Loucy (cell line): ENCODE measurements at regions not wholly inside any gene's neighbourhood (a gene's known extent, or its start where the extent isn't known, plus 50 kb on each side); places are given as distances from the start of the nearest gene placed in this dataset.

Experiments used
- H2AFZ ChIP-seq: fragments of 200-600 bp; sonication (generic); 2 replicates; pipeline ENCODE4 v1.6.0; 2016; ENCODE audit warnings: antibody characterized with exemption, mild to moderate bottlenecking, low read length, moderate library complexity
- H3F3A ChIP-seq: fragments of 200-600 bp; 2 replicates; pipeline ENCODE4 v1.6.0; 2016; ENCODE audit warnings: antibody characterized with exemption, low read depth, mild to moderate bottlenecking
- H3K27me3 ChIP-seq: fragments of 200-600 bp; sonication (generic); 2 replicates; pipeline ENCODE4 v1.6.1; 2014; ENCODE audit warnings: low read length, mild to moderate bottlenecking; ENCODE audit not compliant: insufficient read depth, poor library complexity, severe bottlenecking
- H3K36me3 ChIP-seq: fragments of 200-600 bp; sonication (generic); 2 replicates; pipeline ENCODE4 v1.6.1; 2016; ENCODE audit warnings: low read length; ENCODE audit not compliant: insufficient read depth
- H3K4me1 ChIP-seq: fragments of 200-600 bp; sonication (generic); 2 replicates; pipeline ENCODE4 v1.5.1; 2014; ENCODE audit warnings: low read length, mild to moderate bottlenecking; ENCODE audit not compliant: insufficient read depth, poor library complexity, severe bottlenecking
- H3K4me2 ChIP-seq: fragments of 200-600 bp; sonication (generic); 2 replicates; pipeline ENCODE4 v1.6.0; 2014; ENCODE audit warnings: antibody characterized with exemption, low read length, low read depth, mild to moderate bottlenecking; ENCODE audit not compliant: poor library complexity, severe bottlenecking
- H3K4me3 ChIP-seq: fragments of 200-600 bp; sonication (generic); 2 replicates; pipeline ENCODE4 v1.5.1; 2014; ENCODE audit warnings: low read length, mild to moderate bottlenecking, mixed read lengths; ENCODE audit not compliant: poor library complexity, severe bottlenecking
- H3K79me2 ChIP-seq: fragments of 200-600 bp; sonication (generic); 2 replicates; pipeline ENCODE4 v1.6.1; 2014; ENCODE audit warnings: low read length; ENCODE audit not compliant: insufficient read depth
- H3K9ac ChIP-seq: fragments of 200-600 bp; sonication (generic); 2 replicates; pipeline ENCODE4 v1.6.0; 2014; ENCODE audit warnings: mild to moderate bottlenecking, low read depth, low read length, moderate library complexity; ENCODE audit not compliant: poor library complexity, severe bottlenecking
- H3K9me2 ChIP-seq: fragments of 200-600 bp; sonication (generic); replicated peaks from 2 replicates; pipeline ENCODE4 v1.6.1; 2016; ENCODE audit warnings: low read depth, low read length, mixed read lengths
- H3K9me3 ChIP-seq: fragments of 200-600 bp; sonication (generic); 2 replicates; pipeline ENCODE4 v1.6.1; 2014; ENCODE audit warnings: mild to moderate bottlenecking, antibody characterized with exemption, low read length, low read depth; ENCODE audit not compliant: insufficient read depth
- H4K20me1 ChIP-seq: fragments of 200-600 bp; sonication (generic); 2 replicates; pipeline ENCODE4 v1.6.0; 2014; ENCODE audit warnings: antibody characterized with exemption, low read length, mild to moderate bottlenecking; ENCODE audit not compliant: insufficient read depth, poor library complexity, severe bottlenecking
- CTCF ChIP-seq: fragments of 200-600 bp; sonication (generic); conservative IDR thresholded peaks from 2 replicates; pipeline ENCODE4 v1.5.1; 2014; ENCODE audit warnings: mild to moderate bottlenecking, antibody characterized with exemption, low read length
- EZH2phosphoT487 ChIP-seq: fragments of 200-600 bp; IDR thresholded peaks from 2 replicates; pipeline ENCODE4 v1.6.1; 2018; ENCODE audit warnings: antibody characterized with exemption, mild to moderate bottlenecking, moderate library complexity, borderline replicate concordance

GRCh38 chr5:99865159-99865558, 670.0 kb upstream of the FAM174A start:
- no peak overlapping the region for H2AFZ ChIP-seq
- H4K20me1 ChIP-seq: no peaks in the 10 kb centered on the region
- H3K9ac ChIP-seq: no peak overlapping the region
- H3K4me2 ChIP-seq: no peak overlapping the region
- H3K9me2 ChIP-seq: no peaks in the 10 kb centered on the region
- no peaks in the 10 kb centered on the region for H3K36me3 ChIP-seq
- H3K4me3 ChIP-seq: no peak overlapping the region
- H3K4me1 ChIP-seq: no peaks in the 10 kb centered on the region
- no peaks in the 10 kb centered on the region for H3K79me2 ChIP-seq
- TF ChIP-seq EZH2phosphoT487: no peak
- TF ChIP-seq CTCF: no peak
- H3F3A ChIP-seq: no peaks in the 10 kb centered on the region
- no peaks in the 10 kb centered on the region for H3K9me3 ChIP-seq
- H3K27me3 ChIP-seq: no peaks in the 10 kb centered on the region

- no peak overlapping the region for H3K9ac ChIP-seq
- H3K4me3 ChIP-seq: no peak overlapping the region
- no peaks in the 10 kb centered on the region for H3K27me3 ChIP-seq
- no peaks in the 10 kb centered on the region for H4K20me1 ChIP-seq
- H3K36me3 ChIP-seq: no peaks in the 10 kb centered on the region
- no peaks in the 10 kb centered on the region for H3K4me1 ChIP-seq
- H3K9me3 ChIP-seq: no peaks in the 10 kb centered on the region
- no peak for TF ChIP-seq EZH2phosphoT487
- no peak for TF ChIP-seq CTCF
- H3K9me2 ChIP-seq: no peaks in the 10 kb centered on the region
- no peak overlapping the region for H2AFZ ChIP-seq
- no peak overlapping the region for H3K4me2 ChIP-seq
- no peaks in the 10 kb centered on the region for H3K79me2 ChIP-seq
- H3F3A ChIP-seq: no peaks in the 10 kb centered on the region
These were observed 699.4 kb upstream of the FAM174A start for GRCh38 chr5:99835791-99836190.

GRCh38 chr5:99827136-99827535, 708.0 kb upstream of the FAM174A start:
- Histone ChIP-seq H3K4me2 (no peak overlapping the region), H3K9me2 (no peaks in the 10 kb centered on the region), H3K79me2 (no peaks in the 10 kb centered on the region), H3K27me3 (no peaks in the 10 kb centered on the region), H2AFZ (no peak overlapping the region), H3K9ac (no peak overlapping the region), H3K9me3 (no peaks in the 10 kb centered on the region), H3F3A (no peaks in the 10 kb centered on the region), H4K20me1 (no peaks in the 10 kb centered on the region), H3K4me1 (no peaks in the 10 kb centered on the region), H3K36me3 (no peaks in the 10 kb centered on the region), H3K4me3 (no peak overlapping the region)
- TF ChIP-seq CTCF (no peak), EZH2phosphoT487 (no peak)
